Astrocyte (in vitro differentiated cells and primary cell): ENCODE measurements at regions not wholly inside any gene's neighbourhood (a gene's known extent, or its start where the extent isn't known, plus 50 kb on each side); places are given as distances from the start of the nearest gene placed in this dataset.

Experiments
- CTCF ChIP-seq: IDR thresholded peaks from 2 replicates; pipeline ENCODE4 v1.5.1; 2011; ENCODE audit warnings: low read depth, mild to moderate bottlenecking, inconsistent platforms, low read length, moderate library complexity; ENCODE audit not compliant: insufficient read depth
- EZH2 ChIP-seq: IDR thresholded peaks from 2 replicates; pipeline ENCODE4 v1.6.1; 2012; ENCODE audit warnings: mild to moderate bottlenecking, low read length, inconsistent platforms; ENCODE audit not compliant: insufficient read depth

GRCh38 chrY:15286572-15286971 is 762.2 kb downstream of the NLGN4Y start:
- TF ChIP-seq CTCF (no peak), EZH2 (no peak)
